B cell (primary cell): ENCODE measurements at regions not wholly inside any gene's neighbourhood (a gene's known extent, or its start where the extent isn't known, plus 50 kb on each side); places are given as distances from the start of the nearest gene placed in this dataset.

Experiments used
- ATAC-seq: fragments of 200-7000 bp; cut with Tn5 transposase; one replicate; pipeline ENCODE4 v1.10.0; 2021; ENCODE audit warnings: low read depth, mild to moderate bottlenecking, moderate number of reproducible peaks, moderate library complexity
- CTCF ChIA-PET: fragments of 350-600 bp; sonication (Branson Sonifier 250); formaldehyde crosslinking; loops from one replicate; lab custom pipeline; 2021; ENCODE audit warnings: antibody characterized with exemption, inconsistent platforms; lab: Charles Lee
- POLR2A ChIA-PET: fragments of 350-600 bp; sonication (Branson Sonifier 250); formaldehyde crosslinking; loops from one replicate; lab custom pipeline; 2021; ENCODE audit warnings: antibody characterized with exemption; lab: Charles Lee
- DNase-seq: peaks from one replicate; pipeline ENCODE4 v3.0.0; 2013
- H2AFZ ChIP-seq: 2 replicates; pipeline ENCODE4 v1.6.1; 2012; ENCODE audit warnings: mild to moderate bottlenecking, low read depth, low read length; ENCODE audit not compliant: insufficient read depth, poor library complexity, severe bottlenecking
- H3K27ac ChIP-seq, 2 donors: 1 replicate in 1 of 2; 2 replicates in 1 of 2; pipeline ENCODE4 v1.5.1; 2012 to 2013; ENCODE audit warnings: low read length in 2 of 2, mild to moderate bottlenecking in 2 of 2, moderate library complexity in 1 of 2
- H3K27me3 ChIP-seq, 4 experiments: fragments of 200-600 bp in 1 of 4; sonication (generic) in 1 of 4; replicated peaks in 1 of 4; 1 replicate in 2 of 4; 2 replicates in 2 of 4; pipeline versions ENCODE4 v1.6.1 to v1.7.0; 2013 to 2016; ENCODE audit warnings: low read length in 3 of 4, mild to moderate bottlenecking in 2 of 4, mixed read lengths in 1 of 4, moderate library complexity in 1 of 4; ENCODE audit not compliant: insufficient read depth in 4 of 4, control insufficient read depth in 3 of 4; ENCODE audit errors: control extremely low read depth in 1 of 4
- H3K36me3 ChIP-seq, 2 experiments: replicated peaks in 1 of 2; 1 replicate in 1 of 2; 2 replicates in 1 of 2; pipeline versions ENCODE4 v1.6.1 to v1.7.1; 2013; ENCODE audit warnings: low read length in 1 of 2; ENCODE audit not compliant: insufficient read depth in 2 of 2, control insufficient read depth in 1 of 2; ENCODE audit errors: control extremely low read depth in 1 of 2, extremely low read depth in 1 of 2
- H3K4me1 ChIP-seq, 2 donors: fragments of 200-600 bp in 1 of 2; sonication (generic) in 1 of 2; 1 replicate in 1 of 2; 2 replicates in 1 of 2; pipeline versions ENCODE4 v1.5.1 to v1.6.1; 2013 to 2017; ENCODE audit warnings: low read length in 2 of 2; ENCODE audit not compliant: control insufficient read depth in 2 of 2, insufficient read depth in 2 of 2
- H3K4me2 ChIP-seq: replicated peaks from 2 replicates; pipeline ENCODE3; 2012; ENCODE audit warnings: mild to moderate bottlenecking, low read depth, low read length; ENCODE audit not compliant: poor library complexity, severe bottlenecking
- H3K4me3 ChIP-seq, 5 experiments: fragments of 200-600 bp in 1 of 5; sonication (generic) in 1 of 5; 1 replicate in 3 of 5; 2 replicates in 2 of 5; pipeline versions ENCODE4 v1.5.1 to v1.7.0; 2011 to 2016; ENCODE audit warnings: low read length in 4 of 5, mild to moderate bottlenecking in 4 of 5, low read depth in 2 of 5, control low read depth in 1 of 5, moderate library complexity in 1 of 5; ENCODE audit not compliant: insufficient read depth in 1 of 5; ENCODE audit errors: control extremely low read depth in 1 of 5, extremely low read depth in 1 of 5
- H3K79me2 ChIP-seq: fragments of 200-600 bp; sonication (generic); one replicate; pipeline ENCODE4 v1.6.0; 2016; ENCODE audit warnings: low read length; ENCODE audit not compliant: control insufficient read depth, insufficient read depth
- H3K9ac ChIP-seq: fragments of 200-600 bp; sonication (generic); 2 replicates; pipeline ENCODE4 v1.6.1; 2017; ENCODE audit warnings: mild to moderate bottlenecking, low read length, moderate library complexity
- H3K9me3 ChIP-seq, 3 donors: one replicate each; pipeline versions ENCODE4 v1.6.1 to v1.7.1; 2013; ENCODE audit warnings: low read length in 2 of 3; ENCODE audit not compliant: control insufficient read depth in 2 of 3, insufficient read depth in 1 of 3; ENCODE audit errors: control extremely low read depth in 1 of 3
- H4K20me1 ChIP-seq: 2 replicates; pipeline ENCODE4 v1.6.0; 2012; ENCODE audit warnings: mild to moderate bottlenecking, low read length; ENCODE audit not compliant: insufficient read depth, control insufficient read depth, poor library complexity, severe bottlenecking
- H3K27ac Mint-ChIP-seq: one replicate; pipeline ENCODE4 v1.8.0; 2021; ENCODE audit warnings: mixed read lengths
- H3K27me3 Mint-ChIP-seq: one replicate; pipeline ENCODE4 v1.8.0; 2021; ENCODE audit warnings: mixed read lengths
- H3K4me1 Mint-ChIP-seq: one replicate; pipeline ENCODE4 v1.8.0; 2021; ENCODE audit warnings: mixed read lengths
- H3K4me3 Mint-ChIP-seq: one replicate; pipeline ENCODE4 v1.8.0; 2021; ENCODE audit warnings: mixed read lengths
- H3K9me3 Mint-ChIP-seq: one replicate; pipeline ENCODE4 v1.8.0; 2022; ENCODE audit warnings: mixed read lengths; ENCODE audit not compliant: insufficient read depth
- CTCF ChIP-seq: fragments of 200-600 bp; IDR thresholded peaks from one replicate; pipeline ENCODE4 v1.8.0; 2022; ENCODE audit warnings: antibody characterized with exemption, mild to moderate bottlenecking
- EZH2 ChIP-seq: IDR thresholded peaks from 2 replicates; pipeline ENCODE4 v1.6.1; 2012; ENCODE audit warnings: borderline replicate concordance, low read depth, mild to moderate bottlenecking, moderate library complexity, low read length; ENCODE audit not compliant: insufficient read depth, poor library complexity, severe bottlenecking
- WGBS: methylation state at CpG from one replicate; pipeline ENCODE4 v1.1.5; 2013; ENCODE audit warnings: missing lambda C conversion rate; ENCODE audit not compliant: insufficient coverage; 5-methylcytosine and 5-hydroxymethylcytosine counted together
- intact Hi-C: fragments of 100-400 bp; cut with micrococcal nuclease; formaldehyde crosslinking; loops from one replicate; pipeline ENCODE4 v1.10.0; 2022

- WGBS, result no CpG with 5 or more reads among the region's 4 CpGs
- ChIA-PET POLR2A (no interaction called here), CTCF (no interaction called here)
- no peak overlapping the region for H3K27ac Mint-ChIP-seq
- no peaks in the 10 kb centered on the region for H3K36me3 ChIP-seq
- no peaks in the 10 kb centered on the region for H3K27me3 ChIP-seq
- H3K79me2 ChIP-seq, result no peaks in the 10 kb centered on the region
- no peaks in the 10 kb centered on the region for H3K27me3 Mint-ChIP-seq
- H3K4me2 ChIP-seq, result no peak overlapping the region
- H3K4me1 Mint-ChIP-seq, result no peaks in the 10 kb centered on the region
- no peaks in the 10 kb centered on the region for H3K9me3 ChIP-seq
- no peaks in the 10 kb centered on the region for H3K9me3 Mint-ChIP-seq
- no peaks in the 10 kb centered on the region for H3K4me1 ChIP-seq
- intact Hi-C loops, result no loop called here
- ATAC-seq (no peak), DNase-seq (no peak)
- no peak for TF ChIP-seq CTCF
- no peak overlapping the region for H3K4me3 ChIP-seq
- H4K20me1 ChIP-seq, result no peaks in the 10 kb centered on the region
- H3K27ac ChIP-seq, result no peak overlapping the region
- no peak overlapping the region for H3K4me3 Mint-ChIP-seq
- H3K9ac ChIP-seq, result no peak overlapping the region
- no peak overlapping the region for H2AFZ ChIP-seq
These were observed 62.5 kb downstream of the TEX13C start for GRCh38 chrX:125382148-125382628.

GRCh38 chrX:125382889-125383288, 63.2 kb downstream of the TEX13C start:
- no peak for TF ChIP-seq CTCF
- TF ChIP-seq EZH2, result no peak
- ATAC-seq (no peak), DNase-seq (no peak)
- H3K4me3 Mint-ChIP-seq, result no peak overlapping the region
- H3K27me3 ChIP-seq, result no peaks in the 10 kb centered on the region
- no peaks in the 10 kb centered on the region for H3K9me3 ChIP-seq
- H3K36me3 ChIP-seq, result no peaks in the 10 kb centered on the region
- H3K4me1 ChIP-seq, result no peaks in the 10 kb centered on the region
- H3K9ac ChIP-seq, result no peak overlapping the region
- no peaks in the 10 kb centered on the region for H3K9me3 Mint-ChIP-seq
- H3K4me1 Mint-ChIP-seq, result no peaks in the 10 kb centered on the region
- no peaks in the 10 kb centered on the region for H3K79me2 ChIP-seq
- H4K20me1 ChIP-seq, result no peaks in the 10 kb centered on the region
- no peak overlapping the region for H2AFZ ChIP-seq
- H3K4me3 ChIP-seq, result no peak overlapping the region
- intact Hi-C loops, result no loop called here
- H3K27ac ChIP-seq, result no peak overlapping the region
- CTCF ChIA-PET, result no interaction called here
- no CpG with 5 or more reads among the region's 3 CpGs for WGBS
- no peak overlapping the region for H3K4me2 ChIP-seq
- H3K27ac Mint-ChIP-seq, result no peak overlapping the region
- H3K27me3 Mint-ChIP-seq, result no peaks in the 10 kb centered on the region
- POLR2A ChIA-PET, result no interaction called here
